K562 (cell line): ENCODE measurements at regions not wholly inside any gene's neighbourhood (a gene's known extent, or its start where the extent isn't known, plus 50 kb on each side); places are given as distances from the start of the nearest gene placed in this dataset.

Experiments
- ATAC-seq: fragments of 200-7000 bp; cut with Tn5 transposase; 3 replicates; pipeline ENCODE4 v1.9.1; 2020; ENCODE audit warnings: moderate library complexity
- BruUV-seq: library from RNA; stranded (reverse); fragments of 400-500 nt; replicated peaks from 2 replicates; lab custom pipeline; 2021; lab: Mats Ljungman, UMichigan
- CTCF ChIA-PET: fragments of 300-600 bp; formaldehyde crosslinking; extraction: SDS; loops from one replicate; lab custom pipeline; 2021; ENCODE audit warnings: low intra/inter-chr PET ratio; lab: Yijun Ruan, JAX
- POLR2A ChIA-PET: fragments of 300-600, 350-650 bp; sonication (Branson Sonifier 250); formaldehyde crosslinking; extraction: SDS; loops from one replicate; lab custom pipeline; 2021; ENCODE audit warnings: antibody characterized with exemption, inconsistent platforms; lab: Yijun Ruan, JAX
- DNase-seq, 4 experiments: peaks; one replicate each; pipeline versions ENCODE4 v3.0.0 to v3.0.0-alpha.2; 2011 to 2018; ENCODE audit warnings: low spot score in 3 of 4, mixed read lengths in 3 of 4; ENCODE audit errors: extremely low read depth in 1 of 4
- FAIRE-seq: peaks from 2 replicates; lab custom pipeline; 2011; peaks lifted over from hg19 to GRCh38; lab: Jason Lieb, UNC
- H2AFZ ChIP-seq: 2 replicates; pipeline ENCODE4 v1.6.0; 2011; ENCODE audit warnings: low read depth, low read length, control low read depth, inconsistent platforms
- H3K27ac ChIP-seq: fragments of 200-600 bp; 3 replicates; pipeline ENCODE4 v1.8.0; 2011; ENCODE audit warnings: low read depth, mild to moderate bottlenecking, control low read depth, inconsistent platforms, low read length, moderate library complexity, mixed read lengths; ENCODE audit errors: extremely low read depth
- H3K27me3 ChIP-seq, 2 experiments: fragments of 300-600 bp in 1 of 2; 2 replicates in 1 of 2; 3 replicates in 1 of 2; pipeline versions ENCODE4 v1.6.0 to v1.8.0; 2011; ENCODE audit warnings: inconsistent platforms in 2 of 2, low read length in 2 of 2, mild to moderate bottlenecking in 1 of 2, mixed read lengths in 1 of 2, moderate library complexity in 1 of 2; ENCODE audit not compliant: control insufficient read depth in 2 of 2, insufficient read depth in 2 of 2
- H3K36me3 ChIP-seq: fragments of 300-600 bp; 3 replicates; pipeline ENCODE4 v1.8.0; 2011; ENCODE audit warnings: mild to moderate bottlenecking, low read length, inconsistent platforms; ENCODE audit not compliant: control insufficient read depth, insufficient read depth
- H3K4me1 ChIP-seq, 2 experiments: fragments of 200-600 bp in 1 of 2; replicated peaks in 1 of 2; 2 replicates in 1 of 2; 3 replicates in 1 of 2; pipeline versions ENCODE4 v1.5.1 to v1.8.0; 2011; ENCODE audit warnings: inconsistent platforms in 2 of 2, low read length in 2 of 2, mild to moderate bottlenecking in 1 of 2, mixed read lengths in 1 of 2, moderate library complexity in 1 of 2; ENCODE audit not compliant: control insufficient read depth in 2 of 2, insufficient read depth in 2 of 2
- H3K4me2 ChIP-seq: 2 replicates; pipeline ENCODE4 v1.6.1; 2011; ENCODE audit warnings: low read length, control low read depth, inconsistent platforms, mixed read lengths; ENCODE audit not compliant: insufficient read depth
- H3K4me3 ChIP-seq: fragments of 200-600 bp; sonication (generic), shearing (Covaris generic); 2 replicates; pipeline ENCODE4 v1.5.1; 2016; ENCODE audit warnings: control low read depth, inconsistent platforms
- H3K79me2 ChIP-seq: fragments of 200-600 bp; 3 replicates; pipeline ENCODE4 v1.8.0; 2011; ENCODE audit warnings: low read length, inconsistent platforms; ENCODE audit not compliant: control insufficient read depth, insufficient read depth
- H3K9ac ChIP-seq, 2 experiments: 2 replicates each; pipeline versions ENCODE4 v1.6.0 to v1.6.1; 2011; ENCODE audit warnings: low read depth in 2 of 2, low read length in 2 of 2, control low read depth in 1 of 2, inconsistent platforms in 1 of 2, mild to moderate bottlenecking in 1 of 2, mixed read lengths in 1 of 2; ENCODE audit not compliant: insufficient read depth in 1 of 2
- H3K9me1 ChIP-seq: one replicate; pipeline ENCODE4 v1.6.0; 2011; ENCODE audit warnings: inconsistent platforms, mild to moderate bottlenecking, low read length, moderate library complexity; ENCODE audit not compliant: control insufficient read depth, insufficient read depth
- H3K9me3 ChIP-seq: replicated peaks from 2 replicates; pipeline ENCODE4 v1.5.1; 2011; ENCODE audit warnings: low read depth, low read length, inconsistent platforms; ENCODE audit not compliant: control insufficient read depth, insufficient read depth
- H4K20me1 ChIP-seq: replicated peaks from 2 replicates; pipeline ENCODE4 v1.6.1; 2011; ENCODE audit warnings: low read length, inconsistent platforms, mixed read lengths; ENCODE audit not compliant: control insufficient read depth, insufficient read depth
- BRF1 ChIP-seq: IDR thresholded peaks from 3 replicates; pipeline ENCODE4 v1.6.1; 2011; ENCODE audit warnings: borderline replicate concordance, mild to moderate bottlenecking; ENCODE audit not compliant: insufficient read length; ENCODE audit errors: extremely low read depth
- CC2D1A ChIP-seq: fragments of 450-650 bp; IDR thresholded peaks from 2 replicates; pipeline ENCODE4 v1.6.1; 2017; ENCODE audit warnings: mild to moderate bottlenecking
- CREM ChIP-seq: IDR thresholded peaks from 2 replicates; pipeline ENCODE4 v1.6.1; 2014; ENCODE audit warnings: antibody characterized with exemption, low read depth
- ELK3 ChIP-seq: fragments of 450-650 bp; formaldehyde crosslinking; IDR thresholded peaks from 2 replicates; pipeline ENCODE4 v1.4.0; 2020; ENCODE audit warnings: mild to moderate bottlenecking
- FIP1L1 ChIP-seq: fragments of 200-400 bp; formaldehyde crosslinking; IDR thresholded peaks from 2 replicates; pipeline ENCODE4 v1.6.1; 2018; ENCODE audit warnings: mild to moderate bottlenecking, low read depth, low read length; ENCODE audit not compliant: poor library complexity, severe bottlenecking
- GATAD2A ChIP-seq: fragments of 450-650 bp; IDR thresholded peaks from 2 replicates; pipeline ENCODE4 v1.6.1; 2017
- KLF6 ChIP-seq: fragments of 250-450 bp; sonication (Bioruptor Pico); IDR thresholded peaks from 2 replicates; pipeline ENCODE4 v1.4.0; 2020; ENCODE audit warnings: mild to moderate bottlenecking, moderate library complexity, borderline replicate concordance
- PHB ChIP-seq: fragments of 250-450 bp; sonication (Bioruptor Pico); IDR thresholded peaks from 2 replicates; pipeline ENCODE4 v1.5.0; 2021
- PRDM10 ChIP-seq: fragments of 450-650 bp; IDR thresholded peaks from 2 replicates; pipeline ENCODE4 v1.6.1; 2018; ENCODE audit not compliant: partially characterized antibody
- RAD51 ChIP-seq: fragments of 450-650 bp; IDR thresholded peaks from 2 replicates; pipeline ENCODE4 v1.7.1; 2016; ENCODE audit warnings: low read depth, mild to moderate bottlenecking, borderline replicate concordance
- SETDB1 ChIP-seq: IDR thresholded peaks from one replicate; pipeline ENCODE4 v1.6.1; 2012; ENCODE audit warnings: low read length, control low read depth, inconsistent platforms
- ZFX ChIP-seq: sonication (generic); formaldehyde crosslinking; IDR thresholded peaks from 2 replicates; pipeline ENCODE4 v1.8.0; 2022; ENCODE audit warnings: mild to moderate bottlenecking, missing genetic modification reagents, moderate library complexity
- ZNF717 ChIP-seq: fragments of 250-450 bp; sonication (Bioruptor Pico); IDR thresholded peaks from 2 replicates; pipeline ENCODE4 v1.5.0; 2021
- WGBS: fragments of 100-300 bp; shearing (Covaris generic); methylation state at CpG from one replicate; pipeline ENCODE4 v1.1.6; 2016; ENCODE audit warnings: low coverage, mixed read lengths; ENCODE audit not compliant: insufficient coverage; ENCODE audit errors: missing lambda C conversion rate; 5-methylcytosine and 5-hydroxymethylcytosine counted together
- in situ Hi-C: fragments of 300-500 bp; cut with MboI; formaldehyde crosslinking; loops from 4 replicates; pipeline ENCODE4 v1.15.0; 2018; ENCODE audit warnings: inconsistent platforms, mixed read lengths
- intact Hi-C: fragments of 100-400 bp; cut with micrococcal nuclease; formaldehyde crosslinking; loops from 2 replicates; pipeline ENCODE4 v1.14.2; 2022
- TF ChIP-seq, protein P1 (sequence below): fragments of 250-450 bp; sonication (Bioruptor Pico); IDR thresholded peaks from 2 replicates; pipeline ENCODE4 v1.5.0; 2020; ENCODE audit warnings: mild to moderate bottlenecking

GRCh38 chr18:71798986-71799673, 745.0 kb downstream of the CBLN2 start (continued):
- TF ChIP-seq PRDM10 = no peak
- no peak for TF ChIP-seq GATAD2A
- no peak for TF ChIP-seq RAD51
- no peak for TF ChIP-seq CC2D1A

DNA sequence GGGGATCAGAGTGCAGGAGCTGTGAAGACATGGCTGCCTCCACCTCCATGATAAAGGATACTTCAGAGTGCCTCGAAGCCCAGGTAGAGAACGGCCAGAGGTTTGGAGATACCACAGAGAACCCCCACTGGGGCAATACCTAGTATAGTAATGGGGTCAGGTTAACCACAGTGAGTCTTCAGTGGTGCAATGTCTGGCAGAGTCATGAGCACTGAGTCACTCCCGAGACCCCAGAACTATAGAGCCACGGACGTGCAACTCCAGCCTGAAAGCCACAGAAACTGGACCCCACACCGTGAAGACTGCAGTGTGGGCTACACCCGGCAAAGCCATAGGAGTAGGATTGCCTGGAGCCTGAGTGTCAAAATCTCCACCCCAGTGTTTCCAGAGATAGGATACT, 746.6 kb downstream of the CBLN2 start:
- no TSS peak for BruUV-seq
- H3K27me3 ChIP-seq = no peaks in the 10 kb centered on the region
- no peak overlapping the region for H2AFZ ChIP-seq
- H3K79me2 ChIP-seq = no peaks in the 10 kb centered on the region
- ChIA-PET CTCF (no interaction called here), POLR2A (no interaction called here)
- no peak overlapping the region for H3K4me2 ChIP-seq
- no peak for DNase-seq
- no peak for FAIRE-seq
- H3K4me1 ChIP-seq = no peaks in the 10 kb centered on the region
- ATAC-seq = no peak
- WGBS = 1% methylated on average over 7 of the region's 7 CpGs
- H4K20me1 ChIP-seq = no peaks in the 10 kb centered on the region
- in situ Hi-C loops (no loop called here), intact Hi-C loops (no loop called here)
- no peak overlapping the region for H3K4me3 ChIP-seq
- H3K9ac ChIP-seq = no peak overlapping the region
- no peaks in the 10 kb centered on the region for H3K9me1 ChIP-seq
- no peaks in the 10 kb centered on the region for H3K36me3 ChIP-seq
- no peaks in the 10 kb centered on the region for H3K9me3 ChIP-seq
- H3K27ac ChIP-seq = no peak overlapping the region
- no peak for TF ChIP-seq FIP1L1
- TF ChIP-seq SETDB1 = no peak
- TF ChIP-seq ZNF717 = no peak
- TF ChIP-seq ELK3 (CRISPR knock-in tag) = no peak
- TF ChIP-seq KLF6 (CRISPR knock-in tag) = no peak
- TF ChIP-seq CREM = no peak
- no peak for TF ChIP-seq BRF1
- TF ChIP-seq, protein P1, sequence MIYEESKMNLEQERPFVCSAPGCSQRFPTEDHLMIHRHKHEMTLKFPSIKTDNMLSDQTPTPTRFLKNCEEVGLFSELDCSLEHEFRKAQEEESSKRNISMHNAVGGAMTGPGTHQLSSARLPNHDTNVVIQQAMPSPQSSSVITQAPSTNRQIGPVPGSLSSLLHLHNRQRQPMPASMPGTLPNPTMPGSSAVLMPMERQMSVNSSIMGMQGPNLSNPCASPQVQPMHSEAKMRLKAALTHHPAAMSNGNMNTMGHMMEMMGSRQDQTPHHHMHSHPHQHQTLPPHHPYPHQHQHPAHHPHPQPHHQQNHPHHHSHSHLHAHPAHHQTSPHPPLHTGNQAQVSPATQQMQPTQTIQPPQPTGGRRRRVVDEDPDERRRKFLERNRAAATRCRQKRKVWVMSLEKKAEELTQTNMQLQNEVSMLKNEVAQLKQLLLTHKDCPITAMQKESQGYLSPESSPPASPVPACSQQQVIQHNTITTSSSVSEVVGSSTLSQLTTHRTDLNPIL (CRISPR knock-in tag) = no peak
- no peak for TF ChIP-seq PHB (CRISPR knock-in tag)
- no peak for TF ChIP-seq ZFX
